HEK293T (cell line): ENCODE measurements at regions not wholly inside any gene's neighbourhood (a gene's known extent, or its start where the extent isn't known, plus 50 kb on each side); places are given as distances from the start of the nearest gene placed in this dataset.

Source experiments
- ARNT ChIP-seq: fragments of 450-650 bp; IDR thresholded peaks from 2 replicates; pipeline ENCODE4 v1.6.1; 2017; ENCODE audit warnings: mild to moderate bottlenecking
- CTBP1 ChIP-seq: fragments of 450-650 bp; IDR thresholded peaks from 2 replicates; pipeline ENCODE4 v1.6.1; 2016; ENCODE audit warnings: borderline replicate concordance
- FOXK2 ChIP-seq: fragments of 450-650 bp; IDR thresholded peaks from 2 replicates; pipeline ENCODE4 v1.6.1; 2016; ENCODE audit warnings: mild to moderate bottlenecking
- FOXM1 ChIP-seq: fragments of 450-650 bp; IDR thresholded peaks from 2 replicates; pipeline ENCODE4 v1.6.1; 2017; ENCODE audit warnings: mild to moderate bottlenecking, borderline replicate concordance
- HDGF ChIP-seq: fragments of 450-650 bp; IDR thresholded peaks from 2 replicates; pipeline ENCODE4 v1.6.1; 2017; ENCODE audit warnings: antibody characterized with exemption, borderline replicate concordance
- LEF1 ChIP-seq: fragments of 450-650 bp; IDR thresholded peaks from 2 replicates; pipeline ENCODE4 v1.6.1; 2017; ENCODE audit warnings: mild to moderate bottlenecking, borderline replicate concordance
- NFRKB ChIP-seq: fragments of 450-650 bp; IDR thresholded peaks from 2 replicates; pipeline ENCODE4 v1.6.1; 2016; ENCODE audit warnings: mild to moderate bottlenecking, moderate library complexity
- PKNOX1 ChIP-seq: fragments of 450-650 bp; IDR thresholded peaks from 2 replicates; pipeline ENCODE4 v1.6.1; 2016
- SP1 ChIP-seq: fragments of 450-650 bp; IDR thresholded peaks from 2 replicates; pipeline ENCODE4 v1.6.1; 2017
- SUZ12 ChIP-seq: fragments of 450-650 bp; IDR thresholded peaks from 2 replicates; pipeline ENCODE4 v1.6.1; 2016; ENCODE audit warnings: mild to moderate bottlenecking
- TARDBP ChIP-seq: fragments of 450-650 bp; IDR thresholded peaks from 2 replicates; pipeline ENCODE4 v1.6.1; 2016
- ZNF384 ChIP-seq: fragments of 450-650 bp; IDR thresholded peaks from 2 replicates; pipeline ENCODE4 v1.6.1; 2016

- no peak for TF ChIP-seq FOXM1
- TF ChIP-seq SP1 = no peak
- no peak for TF ChIP-seq LEF1
- TF ChIP-seq HDGF = no peak
- TF ChIP-seq TARDBP = no peak
- no peak for TF ChIP-seq ARNT
- no peak for TF ChIP-seq CTBP1
- no peak for TF ChIP-seq ZNF384
- no peak for TF ChIP-seq SUZ12
- TF ChIP-seq FOXK2 = no peak
- TF ChIP-seq PKNOX1 = no peak
- TF ChIP-seq NFRKB = no peak
Observed at GRCh38 chr3:6041894-6042293, 819.0 kb upstream of the GRM7 start.
